ENCODE measurements at regions not wholly inside any gene's neighbourhood (a gene's known extent, or its start where the extent isn't known, plus 50 kb on each side); places are given as distances from the start of the nearest gene placed in this dataset.

GRCh38 chr4:138320030-138320429, 77.9 kb upstream of the SLC7A11 start:
- TF ChIP-seq POLR2A (IDR thresholded peaks at IDR 0.05; ENCODE audit: low read depth, low read length), result no peak
- no peak for TF ChIP-seq POLR2AphosphoS5 (IDR thresholded peaks at IDR 0.05; ENCODE audit: low read depth, low read length)
- TF ChIP-seq TAF1 (IDR thresholded peaks at IDR 0.05; ENCODE audit: low read depth, low read length), result no peak
- TF ChIP-seq PAX5 (IDR thresholded peaks at IDR 0.05; ENCODE audit: insufficient read depth, low read length, severe bottlenecking), result no peak
- no peak for TF ChIP-seq POU2F2 (IDR thresholded peaks at IDR 0.05; ENCODE audit: low read depth, low read length)
- peak; percentile 46; the same call in 1 of the 2 replicates for TF ChIP-seq SPI1 (IDR thresholded peaks at IDR 0.05; ENCODE audit: low read depth, low read length)

Measured in GM12891 (cell line).